ENCODE measurements at regions not wholly inside any gene's neighbourhood (a gene's known extent, or its start where the extent isn't known, plus 50 kb on each side); places are given as distances from the start of the nearest gene placed in this dataset.

- TF ChIP-seq ZNF462 (CRISPR knock-in tag; IDR thresholded peaks at IDR 0.05) (no peak), ETS1 (IDR thresholded peaks at IDR 0.05) (no peak), NANOG (IDR thresholded peaks at IDR 0.05; ENCODE audit: borderline replicate concordance) (no peak), POLR2AphosphoS5 (IDR thresholded peaks at IDR 0.05; ENCODE audit: low read depth) (no peak), JUNB (IDR thresholded peaks at IDR 0.05; ENCODE audit: unreplicated experiment) (no peak), ZNF114 (CRISPR knock-in tag; IDR thresholded peaks at IDR 0.05) (no peak), CREB1 (CRISPR knock-in tag; IDR thresholded peaks at IDR 0.05; ENCODE audit: low read depth) (no peak), ZNF331 (CRISPR knock-in tag; IDR thresholded peaks at IDR 0.05; ENCODE audit: low read depth) (no peak), CTCF (conservative IDR thresholded peaks at IDR 0.05; ENCODE audit: low read depth in 2 of 2) (no peak), EZH2phosphoT487 (IDR thresholded peaks at IDR 0.05; ENCODE audit: unreplicated experiment) (no peak), EZH2 (IDR thresholded peaks at IDR 0.05; ENCODE audit: low read depth, unreplicated experiment) (no peak)
These were observed 795.2 kb downstream of the REEP3 start (continued) for GRCh38 chr10:64316416-64316815.
